Uterus (tissue), 3 donors: ENCODE measurements at regions not wholly inside any gene's neighbourhood (a gene's known extent, or its start where the extent isn't known, plus 50 kb on each side); places are given as distances from the start of the nearest gene placed in this dataset.

Experiments used
- DNase-seq, 2 donors: peaks; one replicate each; pipeline ENCODE4 v3.0.0-alpha.2; 2019 to 2020
- H3K27ac ChIP-seq, 2 donors: fragments of 200-600 bp; sonication (generic); 1 replicate in 1 of 2; 2 replicates in 1 of 2; pipeline ENCODE4 v1.5.1; 2016 to 2018
- H3K27me3 ChIP-seq, 2 donors: fragments of 200-600 bp; sonication (generic); one replicate each; pipeline ENCODE4 v1.5.1; 2018 to 2019; ENCODE audit warnings: control low read depth in 1 of 2
- H3K36me3 ChIP-seq, 2 donors: fragments of 200-600 bp; sonication (generic); one replicate each; pipeline ENCODE4 v1.5.1; 2019; ENCODE audit warnings: control low read depth in 1 of 2
- H3K4me1 ChIP-seq, 2 donors: fragments of 200-600 bp; sonication (generic); one replicate each; pipeline ENCODE4 v1.5.1; 2018 to 2019; ENCODE audit warnings: control low read depth in 1 of 2
- H3K4me3 ChIP-seq, 2 donors: fragments of 200-600 bp; sonication (generic); 1 replicate in 1 of 2; 2 replicates in 1 of 2; pipeline ENCODE4 v1.5.1; 2018 to 2019; ENCODE audit warnings: mild to moderate bottlenecking in 1 of 2
- H3K9me3 ChIP-seq, 2 donors: fragments of 200-600 bp; sonication (generic); one replicate each; pipeline ENCODE4 v1.5.1; 2019; ENCODE audit warnings: control low read depth in 1 of 2
- CTCF ChIP-seq, 4 experiments: fragments of 200-600 bp in 2 of 4; fragments of 450-650 bp in 2 of 4; sonication (generic) in 2 of 4; IDR thresholded peaks; one replicate each; pipeline ENCODE4 v1.5.1; 2016 to 2019; ENCODE audit warnings: antibody characterized with exemption in 4 of 4, mild to moderate bottlenecking in 2 of 4, moderate library complexity in 1 of 4
- POLR2A ChIP-seq, 2 donors: fragments of 450-650 bp; IDR thresholded peaks; one replicate each; pipeline ENCODE4 v1.6.1; 2016; ENCODE audit warnings: antibody characterized with exemption in 2 of 2, mild to moderate bottlenecking in 1 of 2, moderate library complexity in 1 of 2
- intact Hi-C: fragments of 100-400 bp; cut with DNase I; formaldehyde crosslinking; loops from one replicate; pipeline ENCODE4 v1.15.1; 2023; ENCODE audit warnings: low total_unique reads
- donor health status: DM: yes; HTN: yes; CAD: no.

- TF ChIP-seq POLR2A (IDR thresholded peaks at IDR 0.05), result no peak
- no peak for TF ChIP-seq CTCF (IDR thresholded peaks at IDR 0.05)
- intact Hi-C loops, result no loop called here
- no peak overlapping the region for H3K4me3 ChIP-seq
These were observed 1439.7 kb upstream of the AGA start for GRCh38 chr4:178881937-178882336.

GRCh38 chr4:178894126-178894525 lies 1451.9 kb upstream of the AGA start:
- Histone ChIP-seq H3K27ac (no peak overlapping the region), H3K27me3 (no peaks in the 10 kb centered on the region), H3K4me3 (no peak overlapping the region), H3K36me3 (no peaks in the 10 kb centered on the region), H3K4me1 (no peaks in the 10 kb centered on the region), H3K9me3 (no peaks in the 10 kb centered on the region)
- intact Hi-C loops, result no loop called here
- DNase-seq, result no peak
- no peak for TF ChIP-seq CTCF (IDR thresholded peaks at IDR 0.05)
- no peak for TF ChIP-seq POLR2A (IDR thresholded peaks at IDR 0.05)

More at GRCh38 chr4:178881937-178882336, 1439.7 kb upstream of the AGA start:
- no peak for DNase-seq
- no peaks in the 10 kb centered on the region for H3K9me3 ChIP-seq
- no peaks in the 10 kb centered on the region for H3K36me3 ChIP-seq
- no peaks in the 10 kb centered on the region for H3K27me3 ChIP-seq
- H3K4me1 ChIP-seq, result no peaks in the 10 kb centered on the region
- no peak overlapping the region for H3K27ac ChIP-seq

GRCh38 chr4:178899084-178899483 lies 1456.8 kb upstream of the AGA start:
- DNase-seq, result no peak
- H3K36me3 ChIP-seq, result no peaks in the 10 kb centered on the region
- TF ChIP-seq CTCF (IDR thresholded peaks at IDR 0.05) (no peak), POLR2A (IDR thresholded peaks at IDR 0.05) (no peak)
- no peaks in the 10 kb centered on the region for H3K9me3 ChIP-seq
- no peak overlapping the region for H3K4me3 ChIP-seq
- intact Hi-C loops, result no loop called here
- no peaks in the 10 kb centered on the region for H3K27me3 ChIP-seq
- H3K27ac ChIP-seq, result no peak overlapping the region
- no peaks in the 10 kb centered on the region for H3K4me1 ChIP-seq

GRCh38 chr4:178917756-178918155 lies 1475.5 kb upstream of the AGA start:
- Histone ChIP-seq H3K4me1 (no peaks in the 10 kb centered on the region), H3K27me3 (no peaks in the 10 kb centered on the region), H3K27ac (no peak overlapping the region), H3K9me3 (no peaks in the 10 kb centered on the region), H3K4me3 (no peak overlapping the region), H3K36me3 (peaks cover 0 to 5% of the 10 kb centered on the region in 2 donors)
- no peak for TF ChIP-seq POLR2A (IDR thresholded peaks at IDR 0.05)
- TF ChIP-seq CTCF (IDR thresholded peaks at IDR 0.05), result no peak
- intact Hi-C loops, result no loop called here
- no peak for DNase-seq

- intact Hi-C loops, result no loop called here
- DNase-seq, result no peak
- Histone ChIP-seq H3K36me3 (no peaks in the 10 kb centered on the region), H3K9me3 (no peaks in the 10 kb centered on the region), H3K4me3 (no peak overlapping the region), H3K27me3 (no peaks in the 10 kb centered on the region), H3K4me1 (no peaks in the 10 kb centered on the region), H3K27ac (no peak overlapping the region)
- TF ChIP-seq POLR2A (IDR thresholded peaks at IDR 0.05) (no peak), CTCF (IDR thresholded peaks at IDR 0.05) (no peak)
These were observed 1494.9 kb upstream of the AGA start for GRCh38 chr4:178937130-178937529.
